ENCODE measurements at regions not wholly inside any gene's neighbourhood (a gene's known extent, or its start where the extent isn't known, plus 50 kb on each side); places are given as distances from the start of the nearest gene placed in this dataset.
"Not testable (repeated sequence)": the region's sequence is repeated elsewhere in the genome, so short reads cannot be mapped to it uniquely, and the experiment has no call there.

DNA sequence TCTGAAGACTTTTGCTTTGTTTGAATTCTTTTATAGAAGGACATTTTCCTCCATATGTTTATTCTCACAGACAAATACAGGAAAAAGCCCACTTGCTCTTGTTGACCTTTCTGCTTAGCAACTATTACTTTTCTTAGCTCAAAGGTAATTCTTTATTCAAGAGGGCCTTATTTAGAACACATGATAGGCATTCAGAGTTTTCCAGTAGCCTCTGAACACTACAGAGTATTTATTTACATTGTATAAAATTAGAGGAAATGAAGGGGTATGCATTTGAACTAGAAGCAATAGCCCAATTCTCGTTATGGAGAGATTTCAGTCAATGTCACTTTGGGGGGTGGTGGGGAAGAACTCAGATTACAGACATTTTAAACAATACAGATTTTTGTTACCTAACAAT lies 581.7 kb downstream of the KCNJ2 start:
- no peaks in the 10 kb centered on the region for H4K20me1 ChIP-seq (ENCODE audit: insufficient read depth)
- no TSS peak for BruUV-seq (replicated peaks)
- ChIA-PET CTCF (no interaction called here), POLR2A (ENCODE audit: unreplicated experiment) (no interaction called here)
- H3K27ac ChIP-seq, result no peak overlapping the region
- no peaks in the 10 kb centered on the region for H3K9me2 ChIP-seq (ENCODE audit: insufficient read depth)
- no peak overlapping the region for H3K4me3 ChIP-seq
- no peak overlapping the region for H2AFZ ChIP-seq
- no peaks in the 10 kb centered on the region for H3K79me2 ChIP-seq (ENCODE audit: low read depth)
- H3K36me3 ChIP-seq (ENCODE audit: low read depth), result no peaks in the 10 kb centered on the region
- intact Hi-C loops (cut with micrococcal nuclease; ENCODE audit: unreplicated experiment), result no loop called here
- H3K9me3 ChIP-seq (ENCODE audit: insufficient read depth, low read depth), result no peaks in the 10 kb centered on the region; the same call in 1 of the 2 replicates
- H3K27me3 ChIP-seq (ENCODE audit: insufficient read depth, low read depth), result no peaks in the 10 kb centered on the region
- no peak for TF ChIP-seq EZH2 (IDR thresholded peaks at IDR 0.05; ENCODE audit: low read depth)
- TF ChIP-seq, protein P1, sequence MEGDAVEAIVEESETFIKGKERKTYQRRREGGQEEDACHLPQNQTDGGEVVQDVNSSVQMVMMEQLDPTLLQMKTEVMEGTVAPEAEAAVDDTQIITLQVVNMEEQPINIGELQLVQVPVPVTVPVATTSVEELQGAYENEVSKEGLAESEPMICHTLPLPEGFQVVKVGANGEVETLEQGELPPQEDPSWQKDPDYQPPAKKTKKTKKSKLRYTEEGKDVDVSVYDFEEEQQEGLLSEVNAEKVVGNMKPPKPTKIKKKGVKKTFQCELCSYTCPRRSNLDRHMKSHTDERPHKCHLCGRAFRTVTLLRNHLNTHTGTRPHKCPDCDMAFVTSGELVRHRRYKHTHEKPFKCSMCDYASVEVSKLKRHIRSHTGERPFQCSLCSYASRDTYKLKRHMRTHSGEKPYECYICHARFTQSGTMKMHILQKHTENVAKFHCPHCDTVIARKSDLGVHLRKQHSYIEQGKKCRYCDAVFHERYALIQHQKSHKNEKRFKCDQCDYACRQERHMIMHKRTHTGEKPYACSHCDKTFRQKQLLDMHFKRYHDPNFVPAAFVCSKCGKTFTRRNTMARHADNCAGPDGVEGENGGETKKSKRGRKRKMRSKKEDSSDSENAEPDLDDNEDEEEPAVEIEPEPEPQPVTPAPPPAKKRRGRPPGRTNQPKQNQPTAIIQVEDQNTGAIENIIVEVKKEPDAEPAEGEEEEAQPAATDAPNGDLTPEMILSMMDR (conservative IDR thresholded peaks at IDR 0.05), result no peak
- no peaks in the 10 kb centered on the region for H3F3A ChIP-seq (ENCODE audit: insufficient read depth, low read depth)
- DNase-seq, result no peak
- no peaks in the 10 kb centered on the region for H3K4me1 ChIP-seq (replicated peaks; ENCODE audit: insufficient read depth)
- H3K4me2 ChIP-seq, result no peak overlapping the region

DNA sequence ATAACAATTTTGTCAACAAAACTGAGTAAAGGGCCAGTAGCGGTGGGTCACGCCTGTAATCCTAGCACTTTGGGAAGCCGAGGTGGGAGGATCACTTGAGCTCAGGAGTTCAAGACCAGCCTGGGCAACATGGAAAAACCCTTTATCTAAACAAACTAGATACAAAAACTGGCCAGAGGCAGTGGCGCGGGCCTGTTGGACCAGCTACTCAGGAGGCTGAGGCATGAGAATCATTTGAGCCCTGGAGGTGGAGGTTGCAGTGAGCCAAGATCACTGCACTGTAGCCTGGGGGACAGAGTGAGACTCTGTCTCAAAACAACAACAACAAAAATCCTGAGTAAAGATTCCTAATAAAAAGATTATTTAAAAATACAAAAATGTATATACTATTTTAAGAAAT lies 583.1 kb downstream of the KCNJ2 start:
- H3K27me3 ChIP-seq (ENCODE audit: insufficient read depth, low read depth); H3F3A ChIP-seq (ENCODE audit: insufficient read depth, low read depth); H3K9me3 ChIP-seq (ENCODE audit: insufficient read depth, low read depth); POLR2A ChIA-PET (ENCODE audit: unreplicated experiment); DNase-seq; H3K4me3 ChIP-seq; H3K4me1 ChIP-seq (replicated peaks; ENCODE audit: insufficient read depth); H3K36me3 ChIP-seq (ENCODE audit: low read depth); H2AFZ ChIP-seq; H3K79me2 ChIP-seq (ENCODE audit: low read depth); H3K4me2 ChIP-seq; H3K27ac ChIP-seq; H4K20me1 ChIP-seq (ENCODE audit: insufficient read depth); CTCF ChIA-PET; BruUV-seq (replicated peaks); intact Hi-C loops (cut with micrococcal nuclease; ENCODE audit: unreplicated experiment); H3K9me2 ChIP-seq (ENCODE audit: insufficient read depth): not testable (repeated sequence)

DNA sequence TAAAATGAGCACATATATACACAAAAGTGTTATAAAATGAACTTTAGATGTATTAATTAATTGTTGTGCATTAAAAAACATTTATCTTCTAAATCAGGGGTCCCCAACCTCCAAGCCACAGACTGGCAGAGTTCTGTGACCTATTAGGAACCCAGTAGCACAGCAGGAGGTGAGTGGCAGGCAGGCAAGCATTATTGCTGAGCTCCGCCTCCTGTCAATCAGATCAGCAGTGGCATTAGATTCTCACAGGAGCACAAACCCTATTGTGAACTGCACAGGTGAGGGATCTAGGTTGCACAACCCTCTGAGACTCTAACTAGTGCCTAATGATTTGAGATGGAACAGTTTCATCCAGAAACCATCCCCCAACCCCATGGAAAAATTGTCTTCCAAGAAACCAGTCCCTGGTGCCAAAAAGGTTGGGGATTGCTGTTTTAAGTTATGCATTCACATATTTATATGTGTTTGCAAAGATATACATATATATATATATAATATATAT lies 583.7 kb downstream of the KCNJ2 start:
- CTCF ChIA-PET, result no interaction called here
- no TSS peak for BruUV-seq (replicated peaks)
- no peaks in the 10 kb centered on the region; the same call in 1 of the 2 replicates for H3K9me3 ChIP-seq (ENCODE audit: insufficient read depth, low read depth)

More for the DNA sequence above, 583.7 kb downstream of the KCNJ2 start:
- Histone ChIP-seq H4K20me1 (ENCODE audit: insufficient read depth) (no peaks in the 10 kb centered on the region), H3K27me3 (ENCODE audit: insufficient read depth, low read depth) (no peaks in the 10 kb centered on the region), H3K4me3 (no peak overlapping the region), H3K79me2 (ENCODE audit: low read depth) (no peaks in the 10 kb centered on the region), H2AFZ (no peak overlapping the region), H3K9me2 (ENCODE audit: insufficient read depth) (no peaks in the 10 kb centered on the region), H3K36me3 (ENCODE audit: low read depth) (no peaks in the 10 kb centered on the region), H3K27ac (no peak overlapping the region), H3F3A (ENCODE audit: insufficient read depth, low read depth) (no peaks in the 10 kb centered on the region), H3K4me2 (no peak overlapping the region), H3K4me1 (replicated peaks; ENCODE audit: insufficient read depth) (no peaks in the 10 kb centered on the region)
- TF ChIP-seq EZH2 (IDR thresholded peaks at IDR 0.05; ENCODE audit: low read depth), result no peak
- TF ChIP-seq, protein P1 (conservative IDR thresholded peaks at IDR 0.05), result no peak
- no peak for DNase-seq
- intact Hi-C loops (cut with micrococcal nuclease; ENCODE audit: unreplicated experiment), result no loop called here
- POLR2A ChIA-PET (ENCODE audit: unreplicated experiment), result no interaction called here

Measured in PC-9 (cell line).